Cardiac fibroblast (primary cell): ENCODE measurements at regions not wholly inside any gene's neighbourhood (a gene's known extent, or its start where the extent isn't known, plus 50 kb on each side); places are given as distances from the start of the nearest gene placed in this dataset.

Source experiments
- DNase-seq, 2 donors: peaks; one replicate each; pipeline versions ENCODE4 v3.0.0 to v3.0.0-alpha.2; 2010; ENCODE audit warnings: low read depth in 2 of 2
- H3K4me3 ChIP-seq, 2 donors: replicated peaks in 1 of 2; 1 replicate in 1 of 2; 2 replicates in 1 of 2; pipeline ENCODE4 v1.5.1; 2011; ENCODE audit warnings: low read depth in 2 of 2, low read length in 2 of 2, mild to moderate bottlenecking in 2 of 2, moderate library complexity in 1 of 2
- CTCF ChIP-seq: IDR thresholded peaks from one replicate; pipeline ENCODE4 v1.5.1; 2011; ENCODE audit warnings: low read depth, mild to moderate bottlenecking, low read length, inconsistent platforms

- no peak overlapping the region for H3K4me3 ChIP-seq
- TF ChIP-seq CTCF: no peak
- DNase-seq: no peak
Measured at GRCh38 chr2:195513119-195513518, 143.9 kb upstream of the SLC39A10 start.

GRCh38 chr2:195509551-195509950 lies 147.5 kb upstream of the SLC39A10 start:
- no peak overlapping the region for H3K4me3 ChIP-seq
- DNase-seq: no peak
- TF ChIP-seq CTCF: no peak

GRCh38 chr2:195508139-195508455 lies 148.9 kb upstream of the SLC39A10 start:
- TF ChIP-seq CTCF: no peak
- no peak overlapping the region for H3K4me3 ChIP-seq
- no peak for DNase-seq

GRCh38 chr2:195507447-195508138 lies 149.4 kb upstream of the SLC39A10 start:
- no peak for TF ChIP-seq CTCF
- DNase-seq: no peak
- no peak overlapping the region for H3K4me3 ChIP-seq

DNA sequence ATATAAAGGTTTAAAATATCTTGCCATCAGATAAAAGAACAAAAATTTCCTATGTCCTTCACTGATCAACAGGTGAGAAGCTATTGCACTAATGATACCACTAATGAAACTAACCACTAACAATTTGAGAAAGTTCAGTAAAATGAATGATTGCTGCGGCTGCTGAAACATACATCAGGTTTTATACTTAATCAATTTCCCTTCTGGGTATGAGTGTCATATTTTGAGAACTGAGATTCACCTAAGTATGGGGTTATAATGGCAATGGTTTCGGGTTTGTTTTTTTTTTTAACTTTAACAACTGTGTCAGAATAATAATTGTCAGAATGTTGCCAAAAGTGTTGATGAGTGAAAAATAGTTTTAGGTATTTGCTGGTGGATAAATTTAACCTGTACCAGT lies 151.3 kb upstream of the SLC39A10 start:
- no peak for TF ChIP-seq CTCF
- DNase-seq: no peak
- no peak overlapping the region for H3K4me3 ChIP-seq

- no peak overlapping the region for H3K4me3 ChIP-seq
- no peak for DNase-seq
- no peak for TF ChIP-seq CTCF
Measured at GRCh38 chr2:195503208-195503607, 153.8 kb upstream of the SLC39A10 start.

DNA sequence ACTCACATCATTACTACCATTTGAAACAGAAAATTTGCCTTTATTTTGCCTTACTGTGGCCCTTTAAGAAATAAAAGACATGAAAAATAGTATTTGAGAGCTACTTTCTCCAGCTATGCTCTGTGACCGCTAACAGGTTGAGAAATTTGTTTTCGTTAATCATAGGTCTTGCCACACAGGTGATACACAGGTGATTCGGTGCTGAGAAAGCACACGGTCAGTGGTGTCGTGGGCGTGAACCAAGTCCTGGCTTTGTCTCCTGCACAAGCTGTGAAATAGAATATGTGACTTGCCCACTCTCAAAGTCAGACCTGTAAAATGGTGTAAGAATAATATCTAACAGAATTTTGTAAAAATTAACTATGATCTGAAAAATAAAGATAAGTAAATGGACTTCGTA lies 155.3 kb upstream of the SLC39A10 start:
- no peak for TF ChIP-seq CTCF
- H3K4me3 ChIP-seq: no peak overlapping the region
- no peak for DNase-seq
